ENCODE measurements at regions not wholly inside any gene's neighbourhood (a gene's known extent, or its start where the extent isn't known, plus 50 kb on each side); places are given as distances from the start of the nearest gene placed in this dataset.

- DNase-seq, result no peak
- no peaks in the 10 kb centered on the region for H3K4me1 ChIP-seq
- intact Hi-C loops (cut with DNase I), result no loop called here
These were observed 111.7 kb upstream of the IRS2 start for GRCh38 chr13:109897988-109898624.

GRCh38 chr13:109892101-109892500, 105.7 kb upstream of the IRS2 start:
- Histone ChIP-seq H3K4me3 (no peak overlapping the region), H3K27ac (no peak overlapping the region), H3K4me1 (no peaks in the 10 kb centered on the region), H3K9me3 (no peaks in the 10 kb centered on the region), H3K36me3 (replicated peaks in 1 of 2; ENCODE audit: insufficient read depth in 1 of 2, low read depth in 2 of 2) (no peaks in the 10 kb centered on the region), H3K27me3 (no peaks in the 10 kb centered on the region)
- ATAC-seq (no peak), DNase-seq (no peak)
- 76 to 89% methylated on average over 2 of the region's 2 CpGs for WGBS, 2 donors
- intact Hi-C loops (cut with DNase I), result no loop called here
- no peak for TF ChIP-seq CTCF (IDR thresholded peaks at IDR 0.05)
- TF ChIP-seq POLR2A (IDR thresholded peaks at IDR 0.05), result no peak

More at GRCh38 chr13:109897988-109898624, 111.7 kb upstream of the IRS2 start:
- no peak for TF ChIP-seq CTCF (IDR thresholded peaks at IDR 0.05)
- no peak for TF ChIP-seq POLR2A (IDR thresholded peaks at IDR 0.05)
- Histone ChIP-seq H3K27ac (no peak overlapping the region), H3K36me3 (replicated peaks in 1 of 2; ENCODE audit: insufficient read depth in 1 of 2, low read depth in 2 of 2) (no peaks in the 10 kb centered on the region), H3K27me3 (no peaks in the 10 kb centered on the region), H3K9me3 (no peaks in the 10 kb centered on the region), H3K4me3 (no peak overlapping the region)
- WGBS, 2 donors, result 69 to 78% methylated on average over 5 of the region's 5 CpGs
- ATAC-seq, result no peak

GRCh38 chr13:109885235-109885634, 98.9 kb upstream of the IRS2 start:
- H3K4me1 ChIP-seq, result no peaks in the 10 kb centered on the region
- TF ChIP-seq CTCF (IDR thresholded peaks at IDR 0.05) (no peak), POLR2A (IDR thresholded peaks at IDR 0.05) (no peak)
- no peak overlapping the region for H3K27ac ChIP-seq
- H3K4me3 ChIP-seq, result no peak overlapping the region
- 91 to 97% methylated on average over 4 of the region's 4 CpGs for WGBS, 2 donors
- H3K36me3 ChIP-seq (replicated peaks in 1 of 2; ENCODE audit: insufficient read depth in 1 of 2, low read depth in 2 of 2), result no peaks in the 10 kb centered on the region
- no peaks in the 10 kb centered on the region for H3K9me3 ChIP-seq
- ATAC-seq (no peak), DNase-seq (no peak)
- H3K27me3 ChIP-seq, result no peaks in the 10 kb centered on the region
- intact Hi-C loops (cut with DNase I), result no loop called here

GRCh38 chr13:109884462-109884861, 98.1 kb upstream of the IRS2 start:
- intact Hi-C loops (cut with DNase I), result no loop called here
- no peak for ATAC-seq
- TF ChIP-seq POLR2A (IDR thresholded peaks at IDR 0.05) (no peak), CTCF (IDR thresholded peaks at IDR 0.05) (no peak)
- H3K27me3 ChIP-seq, result no peaks in the 10 kb centered on the region
- no peaks in the 10 kb centered on the region for H3K9me3 ChIP-seq
- no peak overlapping the region for H3K4me3 ChIP-seq
- WGBS, 2 donors, result 100% methylated on average over 1 of the region's 1 CpG
- no peak for DNase-seq
- no peaks in the 10 kb centered on the region for H3K36me3 ChIP-seq (replicated peaks in 1 of 2; ENCODE audit: insufficient read depth in 1 of 2, low read depth in 2 of 2)
- H3K4me1 ChIP-seq, result no peaks in the 10 kb centered on the region
- no peak overlapping the region for H3K27ac ChIP-seq

Data from body of pancreas (tissue), 4 donors.